A549 (cell line): ENCODE measurements at regions not wholly inside any gene's neighbourhood (a gene's known extent, or its start where the extent isn't known, plus 50 kb on each side); places are given as distances from the start of the nearest gene placed in this dataset.

Source experiments
- ATAC-seq, 2 experiments: fragments of 200-7000 bp in 1 of 2; fragments of >200 bp in 1 of 2; cut with Nextera tagmentation in 1 of 2; cut with Tn5 transposase in 1 of 2; 3 replicates each; pipeline versions ENCODE4 v1.8.0 to v1.9.1; 2018 to 2020; ENCODE audit warnings: mild to moderate bottlenecking in 1 of 2, moderate library complexity in 1 of 2
- CTCF ChIA-PET: fragments of 300-600 bp; sonication (Branson Sonifier 250); formaldehyde crosslinking; extraction: SDS; loops from one replicate; lab custom pipeline; 2021; ENCODE audit warnings: antibody characterized with exemption, inconsistent platforms; lab: Yijun Ruan, JAX
- POLR2A ChIA-PET: fragments of 350-600 bp; formaldehyde crosslinking; extraction: SDS; loops from one replicate; lab custom pipeline; 2021; ENCODE audit warnings: antibody characterized with exemption, inconsistent platforms; lab: Yijun Ruan, JAX
- DNase-seq, 2 experiments: peaks; one replicate each; pipeline versions ENCODE4 v3.0.0 to v3.0.0-alpha.2; 2011 to 2016; ENCODE audit warnings: low read depth in 1 of 2, low spot score in 1 of 2
- FAIRE-seq: peaks from 2 replicates; lab custom pipeline; 2011; peaks lifted over from hg19 to GRCh38; lab: Jason Lieb, UNC
- H3K27ac ChIP-seq, 2 experiments: fragments of >200 bp; sonication (Bioruptor Twin); formaldehyde crosslinking; 3 replicates each; pipeline ENCODE4 v1.5.1; 2016 to 2017
- H3K4me1 ChIP-seq: fragments of >200 bp; sonication (Bioruptor Twin); formaldehyde crosslinking; 3 replicates; pipeline ENCODE4 v1.6.1; 2016
- H3K4me2 ChIP-seq: fragments of >200 bp; sonication (Bioruptor Twin); formaldehyde crosslinking; 3 replicates; pipeline ENCODE4 v1.6.1; 2016
- H3K4me3 ChIP-seq: fragments of >200 bp; sonication (Bioruptor Twin); formaldehyde crosslinking; 3 replicates; pipeline ENCODE4 v1.5.1; 2016
- H3K9me3 ChIP-seq: fragments of >200 bp; sonication (Bioruptor Twin); formaldehyde crosslinking; 3 replicates; pipeline ENCODE4 v1.6.1; 2016
- BHLHE40 ChIP-seq: IDR thresholded peaks from 2 replicates; pipeline ENCODE4 v1.6.1; 2012; ENCODE audit warnings: low read depth, low read length, inconsistent platforms
- CEBPB ChIP-seq, 2 experiments: fragments of >200 bp in 1 of 2; sonication (Bioruptor Twin) in 1 of 2; formaldehyde crosslinking in 1 of 2; IDR thresholded peaks; 2 replicates each; pipeline ENCODE4 v1.6.1; 2012 to 2016
- EHF ChIP-seq: fragments of 250-450 bp; sonication (Bioruptor Pico); IDR thresholded peaks from 2 replicates; pipeline ENCODE4 v1.5.0; 2020; ENCODE audit warnings: mild to moderate bottlenecking
- EP300 ChIP-seq, 2 experiments: fragments of >200 bp; sonication (Bioruptor Twin); formaldehyde crosslinking; IDR thresholded peaks; 2 replicates in 1 of 2; 3 replicates in 1 of 2; pipeline ENCODE4 v1.6.1; 2016 to 2017
- ESRRA ChIP-seq: fragments of 150-350 bp; IDR thresholded peaks from 2 replicates; pipeline ENCODE4 v1.6.1; 2014; ENCODE audit warnings: mild to moderate bottlenecking, low read length, borderline replicate concordance
- FOSB ChIP-seq: fragments of 250-450 bp; sonication (Bioruptor Pico); IDR thresholded peaks from 2 replicates; pipeline ENCODE4 v1.5.0; 2020; ENCODE audit warnings: mild to moderate bottlenecking, moderate library complexity
- FOXS1 ChIP-seq: fragments of 250-450 bp; sonication (Bioruptor Pico); IDR thresholded peaks from 2 replicates; pipeline ENCODE4 v1.5.0; 2020; ENCODE audit warnings: mild to moderate bottlenecking, moderate library complexity
- GATA3 ChIP-seq: IDR thresholded peaks from 2 replicates; pipeline ENCODE4 v1.6.1; 2012; ENCODE audit warnings: borderline replicate concordance
- HEYL ChIP-seq: fragments of 250-450 bp; sonication (Bioruptor Pico); IDR thresholded peaks from 2 replicates; pipeline ENCODE4 v1.8.0; 2021; ENCODE audit warnings: mild to moderate bottlenecking, moderate library complexity
- HOXB13 ChIP-seq: fragments of 250-450 bp; sonication (Bioruptor Pico); IDR thresholded peaks from 2 replicates; pipeline ENCODE4 v1.5.0; 2020; ENCODE audit warnings: low read depth, mild to moderate bottlenecking, moderate library complexity
- HOXB5 ChIP-seq: fragments of 250-450 bp; sonication (Bioruptor Pico); IDR thresholded peaks from 2 replicates; pipeline ENCODE4 v1.5.0; 2020; ENCODE audit warnings: mild to moderate bottlenecking, moderate library complexity
- MAFK ChIP-seq: fragments of 450-650 bp; IDR thresholded peaks from 2 replicates; pipeline ENCODE4 v1.6.1; 2014; ENCODE audit not compliant: partially characterized antibody
- NFE2L2 ChIP-seq: fragments of 150-350 bp; conservative IDR thresholded peaks from 2 replicates; pipeline ENCODE4 v1.6.1; 2014; ENCODE audit warnings: low read length
- NPAS2 ChIP-seq: fragments of 250-450 bp; sonication (Bioruptor Pico); IDR thresholded peaks from 2 replicates; pipeline ENCODE4 v1.8.0; 2022; ENCODE audit warnings: mild to moderate bottlenecking, moderate library complexity, borderline replicate concordance
- NR3C1 ChIP-seq: fragments of >200 bp; sonication (Bioruptor Twin); formaldehyde crosslinking; IDR thresholded peaks from 3 replicates; pipeline ENCODE4 v1.6.1; 2017
- RAD21 ChIP-seq, 2 experiments: fragments of >200 bp in 1 of 2; sonication (Bioruptor Twin) in 1 of 2; formaldehyde crosslinking in 1 of 2; IDR thresholded peaks in 1 of 2; conservative IDR thresholded peaks in 1 of 2; 2 replicates in 1 of 2; 3 replicates in 1 of 2; pipeline ENCODE4 v1.6.1; 2012 to 2018; ENCODE audit warnings: inconsistent platforms in 1 of 2
- RARB ChIP-seq: fragments of 250-450 bp; sonication (Bioruptor Pico); IDR thresholded peaks from 2 replicates; pipeline ENCODE4 v1.8.0; 2021; ENCODE audit warnings: mild to moderate bottlenecking, moderate library complexity
- RFX5 ChIP-seq: fragments of 450-650 bp; IDR thresholded peaks from 2 replicates; pipeline ENCODE4 v1.7.1; 2014; ENCODE audit warnings: antibody characterized with exemption, mild to moderate bottlenecking, moderate library complexity
- SMC3 ChIP-seq: fragments of >200 bp; sonication (Bioruptor Twin); formaldehyde crosslinking; IDR thresholded peaks from 3 replicates; pipeline ENCODE4 v1.6.1; 2018; ENCODE audit warnings: inconsistent platforms
- SREBF2 ChIP-seq: fragments of 450-650 bp; IDR thresholded peaks from 2 replicates; pipeline ENCODE4 v1.6.1; 2014; ENCODE audit warnings: mild to moderate bottlenecking, moderate library complexity
- TP53 ChIP-seq: fragments of 250-450 bp; sonication (Bioruptor Pico); IDR thresholded peaks from 2 replicates; pipeline ENCODE4 v1.5.0; 2021; ENCODE audit warnings: mild to moderate bottlenecking, moderate library complexity
- ZC3H11A ChIP-seq: fragments of 450-650 bp; IDR thresholded peaks from 2 replicates; pipeline ENCODE4 v1.6.1; 2014; ENCODE audit warnings: antibody characterized with exemption, mild to moderate bottlenecking
- ZNF302 ChIP-seq: fragments of 250-450 bp; sonication (Bioruptor Pico); IDR thresholded peaks from 2 replicates; pipeline ENCODE4 v1.9.0; 2021; ENCODE audit warnings: inconsistent platforms, mild to moderate bottlenecking, moderate library complexity
- ZSCAN20 ChIP-seq: fragments of 250-450 bp; sonication (Bioruptor Pico); IDR thresholded peaks from 2 replicates; pipeline ENCODE4 v1.8.0; 2022; ENCODE audit warnings: mild to moderate bottlenecking, moderate library complexity
- WGBS: methylation state at CpG from one replicate; pipeline ENCODE4 v1.1.6; 2017; ENCODE audit errors: missing lambda C conversion rate; 5-methylcytosine and 5-hydroxymethylcytosine counted together
- TF ChIP-seq, protein P1 (sequence below): fragments of >200 bp; sonication (Bioruptor Twin); formaldehyde crosslinking; IDR thresholded peaks from 3 replicates; pipeline ENCODE4 v1.5.1; 2016
- TF ChIP-seq, protein P2 (sequence below): fragments of 250-450 bp; sonication (Bioruptor Pico); IDR thresholded peaks from 2 replicates; pipeline ENCODE4 v1.5.0; 2021; ENCODE audit warnings: mild to moderate bottlenecking, moderate library complexity, borderline replicate concordance
- TF ChIP-seq, protein P3 (sequence below): fragments of 450-650 bp; IDR thresholded peaks from 2 replicates; pipeline ENCODE4 v1.6.1; 2014; ENCODE audit warnings: antibody characterized with exemption
- TF ChIP-seq, protein P4 (sequence below): fragments of >200 bp; sonication (Bioruptor Twin); formaldehyde crosslinking; IDR thresholded peaks from 3 replicates; pipeline ENCODE4 v1.6.1; 2016
- TF ChIP-seq, protein P5 (sequence below): IDR thresholded peaks from 2 replicates; pipeline ENCODE4 v1.6.1; 2012

DNA sequence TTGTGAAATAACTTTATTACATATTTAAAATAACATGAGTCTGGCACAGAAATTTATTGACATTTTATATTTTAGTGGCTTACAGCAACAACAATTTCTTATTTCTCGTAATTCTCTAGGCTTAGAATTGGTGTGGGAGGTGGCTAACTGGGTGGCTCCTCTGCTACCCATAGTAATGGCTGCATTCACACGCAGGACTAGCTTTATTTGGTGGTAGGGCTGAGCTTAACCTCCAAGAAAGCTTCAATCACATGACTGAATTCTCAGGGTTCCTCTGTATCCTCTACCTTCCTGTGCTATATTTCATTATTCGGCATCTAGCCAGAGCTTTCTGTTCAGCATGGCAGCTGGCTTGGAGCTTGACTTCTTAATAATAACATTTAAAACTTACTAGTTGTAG lies 138.8 kb downstream of the ZWINT start:
- Histone ChIP-seq H3K9me3 (no peaks in the 10 kb centered on the region), H3K4me2 (no peak overlapping the region)
- TF ChIP-seq NPAS2 (CRISPR knock-in tag) (no peak), ZNF302 (CRISPR knock-in tag) (no peak), TP53 (CRISPR knock-in tag) (no peak), GATA3 (no peak), BHLHE40 (no peak), RAD21 (conservative IDR thresholded peaks at IDR 0.05 in 1 of 2, IDR thresholded peaks at IDR 0.05 in 1 of 2) (no peak), HOXB5 (no peak), RFX5 (no peak), ZC3H11A (no peak), EP300 (IDR thresholded peaks at IDR 0.05) (no peak), CEBPB (IDR thresholded peaks at IDR 0.05) (no peak)
- TF ChIP-seq, protein P1, sequence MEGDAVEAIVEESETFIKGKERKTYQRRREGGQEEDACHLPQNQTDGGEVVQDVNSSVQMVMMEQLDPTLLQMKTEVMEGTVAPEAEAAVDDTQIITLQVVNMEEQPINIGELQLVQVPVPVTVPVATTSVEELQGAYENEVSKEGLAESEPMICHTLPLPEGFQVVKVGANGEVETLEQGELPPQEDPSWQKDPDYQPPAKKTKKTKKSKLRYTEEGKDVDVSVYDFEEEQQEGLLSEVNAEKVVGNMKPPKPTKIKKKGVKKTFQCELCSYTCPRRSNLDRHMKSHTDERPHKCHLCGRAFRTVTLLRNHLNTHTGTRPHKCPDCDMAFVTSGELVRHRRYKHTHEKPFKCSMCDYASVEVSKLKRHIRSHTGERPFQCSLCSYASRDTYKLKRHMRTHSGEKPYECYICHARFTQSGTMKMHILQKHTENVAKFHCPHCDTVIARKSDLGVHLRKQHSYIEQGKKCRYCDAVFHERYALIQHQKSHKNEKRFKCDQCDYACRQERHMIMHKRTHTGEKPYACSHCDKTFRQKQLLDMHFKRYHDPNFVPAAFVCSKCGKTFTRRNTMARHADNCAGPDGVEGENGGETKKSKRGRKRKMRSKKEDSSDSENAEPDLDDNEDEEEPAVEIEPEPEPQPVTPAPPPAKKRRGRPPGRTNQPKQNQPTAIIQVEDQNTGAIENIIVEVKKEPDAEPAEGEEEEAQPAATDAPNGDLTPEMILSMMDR = no peak
- TF ChIP-seq, protein P2, sequence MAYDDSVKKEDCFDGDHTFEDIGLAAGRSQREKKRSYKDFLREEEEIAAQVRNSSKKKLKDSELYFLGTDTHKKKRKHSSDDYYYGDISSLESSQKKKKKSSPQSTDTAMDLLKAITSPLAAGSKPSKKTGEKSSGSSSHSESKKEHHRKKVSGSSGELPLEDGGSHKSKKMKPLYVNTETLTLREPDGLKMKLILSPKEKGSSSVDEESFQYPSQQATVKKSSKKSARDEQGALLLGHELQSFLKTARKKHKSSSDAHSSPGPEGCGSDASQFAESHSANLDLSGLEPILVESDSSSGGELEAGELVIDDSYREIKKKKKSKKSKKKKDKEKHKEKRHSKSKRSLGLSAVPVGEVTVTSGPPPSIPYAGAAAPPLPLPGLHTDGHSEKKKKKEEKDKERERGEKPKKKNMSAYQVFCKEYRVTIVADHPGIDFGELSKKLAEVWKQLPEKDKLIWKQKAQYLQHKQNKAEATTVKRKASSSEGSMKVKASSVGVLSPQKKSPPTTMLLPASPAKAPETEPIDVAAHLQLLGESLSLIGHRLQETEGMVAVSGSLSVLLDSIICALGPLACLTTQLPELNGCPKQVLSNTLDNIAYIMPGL = no peak
- TF ChIP-seq, all 56 proteins: peak for 0
- Histone ChIP-seq H3K27ac (no peak overlapping the region), H3K4me3 (no peak overlapping the region), H3K4me1 (no peaks in the 10 kb centered on the region)
- ChIA-PET POLR2A (no interaction called here), CTCF (no interaction called here)
- FAIRE-seq (no peak), ATAC-seq (no peak), DNase-seq (no peak)
- 11% methylated on average over 3 of the region's 3 CpGs for WGBS

DNA sequence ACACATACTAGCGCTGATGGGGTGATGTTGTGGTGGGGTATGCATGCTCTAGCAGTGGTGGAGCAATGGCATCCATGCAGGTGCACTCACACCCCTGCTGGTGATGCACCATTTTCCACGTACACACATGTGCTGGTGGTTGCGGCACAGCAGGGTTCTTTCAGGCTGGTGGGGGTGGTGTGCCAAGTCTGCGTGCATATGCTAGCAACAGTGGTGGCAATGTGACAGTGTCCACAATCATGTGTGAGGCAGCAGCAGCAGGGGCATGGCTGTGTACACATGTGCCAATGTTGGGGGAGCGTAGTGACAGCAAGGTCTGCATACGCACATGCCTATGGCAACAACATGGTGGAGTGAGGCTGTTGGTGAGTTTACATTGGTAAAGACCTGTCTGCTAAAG lies 148.1 kb downstream of the ZWINT start:
- no peak overlapping the region for H3K4me2 ChIP-seq
- no peak for DNase-seq
- TF ChIP-seq, protein P3, sequence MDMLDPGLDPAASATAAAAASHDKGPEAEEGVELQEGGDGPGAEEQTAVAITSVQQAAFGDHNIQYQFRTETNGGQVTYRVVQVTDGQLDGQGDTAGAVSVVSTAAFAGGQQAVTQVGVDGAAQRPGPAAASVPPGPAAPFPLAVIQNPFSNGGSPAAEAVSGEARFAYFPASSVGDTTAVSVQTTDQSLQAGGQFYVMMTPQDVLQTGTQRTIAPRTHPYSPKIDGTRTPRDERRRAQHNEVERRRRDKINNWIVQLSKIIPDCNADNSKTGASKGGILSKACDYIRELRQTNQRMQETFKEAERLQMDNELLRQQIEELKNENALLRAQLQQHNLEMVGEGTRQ = no peak
- TF ChIP-seq ESRRA (no peak), RARB (CRISPR knock-in tag) (no peak), NR3C1 (no peak), MAFK (no peak), FOSB (CRISPR knock-in tag) (no peak), HOXB13 (CRISPR knock-in tag) (no peak), SMC3 (no peak), FOXS1 (CRISPR knock-in tag) (no peak), EHF (CRISPR knock-in tag) (no peak), SREBF2 (no peak), HEYL (no peak), ZSCAN20 (CRISPR knock-in tag) (no peak), NFE2L2 (no peak), NPAS2 (CRISPR knock-in tag) (no peak)
- TF ChIP-seq, protein P4, sequence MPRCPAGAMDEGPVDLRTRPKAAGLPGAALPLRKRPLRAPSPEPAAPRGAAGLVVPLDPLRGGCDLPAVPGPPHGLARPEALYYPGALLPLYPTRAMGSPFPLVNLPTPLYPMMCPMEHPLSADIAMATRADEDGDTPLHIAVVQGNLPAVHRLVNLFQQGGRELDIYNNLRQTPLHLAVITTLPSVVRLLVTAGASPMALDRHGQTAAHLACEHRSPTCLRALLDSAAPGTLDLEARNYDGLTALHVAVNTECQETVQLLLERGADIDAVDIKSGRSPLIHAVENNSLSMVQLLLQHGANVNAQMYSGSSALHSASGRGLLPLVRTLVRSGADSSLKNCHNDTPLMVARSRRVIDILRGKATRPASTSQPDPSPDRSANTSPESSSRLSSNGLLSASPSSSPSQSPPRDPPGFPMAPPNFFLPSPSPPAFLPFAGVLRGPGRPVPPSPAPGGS = no peak
- TF ChIP-seq, protein P5, sequence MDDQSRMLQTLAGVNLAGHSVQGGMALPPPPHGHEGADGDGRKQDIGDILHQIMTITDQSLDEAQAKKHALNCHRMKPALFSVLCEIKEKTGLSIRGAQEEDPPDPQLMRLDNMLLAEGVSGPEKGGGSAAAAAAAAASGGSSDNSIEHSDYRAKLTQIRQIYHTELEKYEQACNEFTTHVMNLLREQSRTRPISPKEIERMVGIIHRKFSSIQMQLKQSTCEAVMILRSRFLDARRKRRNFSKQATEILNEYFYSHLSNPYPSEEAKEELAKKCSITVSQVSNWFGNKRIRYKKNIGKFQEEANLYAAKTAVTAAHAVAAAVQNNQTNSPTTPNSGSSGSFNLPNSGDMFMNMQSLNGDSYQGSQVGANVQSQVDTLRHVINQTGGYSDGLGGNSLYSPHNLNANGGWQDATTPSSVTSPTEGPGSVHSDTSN = no peak
- ChIA-PET POLR2A (no interaction called here), CTCF (no interaction called here)
- no peak for ATAC-seq
- H3K4me3 ChIP-seq = no peak overlapping the region
- no peaks in the 10 kb centered on the region for H3K9me3 ChIP-seq
- 52% methylated on average over 6 of the region's 6 CpGs for WGBS
- no peak overlapping the region for H3K27ac ChIP-seq
- FAIRE-seq = no peak
- no peaks in the 10 kb centered on the region for H3K4me1 ChIP-seq
